LNCAP (cell line): ENCODE measurements at regions not wholly inside any gene's neighbourhood (a gene's known extent, or its start where the extent isn't known, plus 50 kb on each side); places are given as distances from the start of the nearest gene placed in this dataset.

ENCODE experiments used
- CTCF ChIP-seq: fragments of 450-650 bp; IDR thresholded peaks from 2 replicates; pipeline ENCODE4 v1.5.1; 2017; ENCODE audit warnings: mild to moderate bottlenecking

- no peak for TF ChIP-seq CTCF
These were observed 53.4 kb upstream of the IGLL5 start for GRCh38 chr22:22834204-22834603.

GRCh38 chr22:22834783-22835182 is 52.8 kb upstream of the IGLL5 start:
- no peak for TF ChIP-seq CTCF

GRCh38 chr22:22835242-22835641 is 52.4 kb upstream of the IGLL5 start:
- no peak for TF ChIP-seq CTCF

- TF ChIP-seq CTCF = no peak
These were observed 51.8 kb upstream of the IGLL5 start for GRCh38 chr22:22835771-22836291.

- no peak for TF ChIP-seq CTCF
These were observed 51.0 kb upstream of the IGLL5 start for GRCh38 chr22:22836635-22837034.
